ENCODE measurements at regions not wholly inside any gene's neighbourhood (a gene's known extent, or its start where the extent isn't known, plus 50 kb on each side); places are given as distances from the start of the nearest gene placed in this dataset.

- no peak for DNase-seq
Measured at GRCh38 chr7:41787651-41788350, 84.9 kb upstream of the INHBA start.

GRCh38 chr7:41786944-41787343, 84.1 kb upstream of the INHBA start:
- DNase-seq: no peak

GRCh38 chr7:41786404-41786803, 83.5 kb upstream of the INHBA start:
- no peak for DNase-seq

GRCh38 chr7:41785840-41786239, 83.0 kb upstream of the INHBA start:
- DNase-seq: no peak

GRCh38 chr7:41785265-41785664, 82.4 kb upstream of the INHBA start:
- no peak for DNase-seq

- no peak for DNase-seq
Measured at GRCh38 chr7:41779918-41780317, 77.0 kb upstream of the INHBA start.

GRCh38 chr7:41777894-41778596, 75.2 kb upstream of the INHBA start:
- DNase-seq: no peak

GRCh38 chr7:41774966-41775365, 72.1 kb upstream of the INHBA start:
- DNase-seq: no peak

GRCh38 chr7:41773756-41774155, 70.9 kb upstream of the INHBA start:
- no peak for DNase-seq

- DNase-seq: no peak
Measured at GRCh38 chr7:41771717-41772116, 68.8 kb upstream of the INHBA start.

- DNase-seq: no peak
Measured at GRCh38 chr7:41769162-41769561, 66.3 kb upstream of the INHBA start.

- no peak for DNase-seq
Measured at GRCh38 chr7:41763626-41764025, 60.7 kb upstream of the INHBA start.

- DNase-seq: no peak
Measured at GRCh38 chr7:41762641-41763040, 59.8 kb upstream of the INHBA start.

GRCh38 chr7:41760293-41760692, 57.4 kb upstream of the INHBA start:
- no peak for DNase-seq

GRCh38 chr7:41758321-41758720, 55.4 kb upstream of the INHBA start:
- no peak for DNase-seq

- DNase-seq: no peak
Measured at GRCh38 chr7:41756650-41757182, 53.8 kb upstream of the INHBA start.

- DNase-seq: no peak
Measured at GRCh38 chr7:41755096-41755495, 52.2 kb upstream of the INHBA start.

- no peak for DNase-seq
Measured at GRCh38 chr7:41754046-41754445, 51.2 kb upstream of the INHBA start.

Measured in effector CD4-positive, alpha-beta T cell (primary cell).